ENCODE measurements at regions not wholly inside any gene's neighbourhood (a gene's known extent, or its start where the extent isn't known, plus 50 kb on each side); places are given as distances from the start of the nearest gene placed in this dataset.

GRCh38 chr15:93150910-93151881 lies 62.2 kb upstream of the RGMA start:
- intact Hi-C loops (cut with micrococcal nuclease): no loop called here
- no peaks in the 10 kb centered on the region for H3K9me3 Mint-ChIP-seq
- H3K4me1 Mint-ChIP-seq (ENCODE audit: low read depth): peaks cover 15% of the 10 kb centered on the region
- peaks cover 17% of the 10 kb centered on the region for H3K27me3 Mint-ChIP-seq (ENCODE audit: insufficient read depth)
- no peak for DNase-seq (ENCODE audit: low spot score)
- no peak overlapping the region for H3K4me3 Mint-ChIP-seq
- no peaks in the 10 kb centered on the region for H3K36me3 Mint-ChIP-seq (ENCODE audit: low read depth)
- no peak overlapping the region for H3K27ac Mint-ChIP-seq

- H3K27me3 Mint-ChIP-seq (ENCODE audit: insufficient read depth): peaks cover 17% of the 10 kb centered on the region
Measured at GRCh38 chr15:93146601-93147000, 57.6 kb upstream of the RGMA start.

GRCh38 chr15:93146196-93146595 lies 57.2 kb upstream of the RGMA start:
- Mint-ChIP-seq H3K36me3 (ENCODE audit: low read depth) (no peaks in the 10 kb centered on the region), H3K4me3 (no peak overlapping the region), H3K27me3 (ENCODE audit: insufficient read depth) (peaks cover 18% of the 10 kb centered on the region), H3K4me1 (ENCODE audit: low read depth) (peaks cover 5% of the 10 kb centered on the region), H3K9me3 (no peaks in the 10 kb centered on the region), H3K27ac (no peak overlapping the region)
- DNase-seq (ENCODE audit: low spot score): no peak
- intact Hi-C loops (cut with micrococcal nuclease): no loop called here

More at GRCh38 chr15:93146601-93147000, 57.6 kb upstream of the RGMA start:
- DNase-seq (ENCODE audit: low spot score): no peak
- Mint-ChIP-seq H3K27ac (no peak overlapping the region), H3K36me3 (ENCODE audit: low read depth) (no peaks in the 10 kb centered on the region), H3K4me1 (ENCODE audit: low read depth) (peaks cover 1% of the 10 kb centered on the region), H3K4me3 (no peak overlapping the region), H3K9me3 (no peaks in the 10 kb centered on the region)
- intact Hi-C loops (cut with micrococcal nuclease): no loop called here

- H3K27me3 Mint-ChIP-seq (ENCODE audit: insufficient read depth): peaks cover 18% of the 10 kb centered on the region
- no peaks in the 10 kb centered on the region for H3K9me3 Mint-ChIP-seq
- no peak overlapping the region for H3K27ac Mint-ChIP-seq
- no peak for DNase-seq (ENCODE audit: low spot score)
- H3K4me1 Mint-ChIP-seq (ENCODE audit: low read depth): peaks cover 18% of the 10 kb centered on the region
- no peaks in the 10 kb centered on the region for H3K36me3 Mint-ChIP-seq (ENCODE audit: low read depth)
- intact Hi-C loops (cut with micrococcal nuclease): no loop called here
- no peak overlapping the region for H3K4me3 Mint-ChIP-seq
Measured at GRCh38 chr15:93144463-93145236, 55.6 kb upstream of the RGMA start.

GRCh38 chr15:93143186-93143585 lies 54.2 kb upstream of the RGMA start:
- Mint-ChIP-seq H3K36me3 (ENCODE audit: low read depth) (no peaks in the 10 kb centered on the region), H3K27me3 (ENCODE audit: insufficient read depth) (peaks cover 20% of the 10 kb centered on the region), H3K4me1 (ENCODE audit: low read depth) (peaks cover 18% of the 10 kb centered on the region), H3K9me3 (no peaks in the 10 kb centered on the region), H3K4me3 (no peak overlapping the region), H3K27ac (no peak overlapping the region)
- no peak for DNase-seq (ENCODE audit: low spot score)
- intact Hi-C loops (cut with micrococcal nuclease): no loop called here

- Mint-ChIP-seq H3K36me3 (ENCODE audit: low read depth) (no peaks in the 10 kb centered on the region), H3K27ac (no peak overlapping the region), H3K27me3 (ENCODE audit: insufficient read depth) (peaks cover 17% of the 10 kb centered on the region), H3K9me3 (no peaks in the 10 kb centered on the region), H3K4me1 (ENCODE audit: low read depth) (peaks cover 18% of the 10 kb centered on the region), H3K4me3 (peak overlapping the region; percentile 5)
- DNase-seq (ENCODE audit: low spot score): peak; percentile 27
- intact Hi-C loops (cut with micrococcal nuclease): no loop called here
Measured at GRCh38 chr15:93141371-93141794, 52.4 kb upstream of the RGMA start.

- no peak for DNase-seq (ENCODE audit: low spot score)
- intact Hi-C loops (cut with micrococcal nuclease): no loop called here
- H3K27me3 Mint-ChIP-seq (ENCODE audit: insufficient read depth): peaks cover 13% of the 10 kb centered on the region
- H3K36me3 Mint-ChIP-seq (ENCODE audit: low read depth): no peaks in the 10 kb centered on the region
- H3K4me3 Mint-ChIP-seq: no peak overlapping the region
- H3K27ac Mint-ChIP-seq: no peak overlapping the region
- no peaks in the 10 kb centered on the region for H3K9me3 Mint-ChIP-seq
- peaks cover 18% of the 10 kb centered on the region for H3K4me1 Mint-ChIP-seq (ENCODE audit: low read depth)
Measured at GRCh38 chr15:93139436-93139835, 50.4 kb upstream of the RGMA start.

- Mint-ChIP-seq H3K27me3 (ENCODE audit: insufficient read depth) (peaks cover 11% of the 10 kb centered on the region), H3K27ac (no peak overlapping the region), H3K36me3 (ENCODE audit: low read depth) (no peaks in the 10 kb centered on the region), H3K9me3 (no peaks in the 10 kb centered on the region), H3K4me3 (no peak overlapping the region), H3K4me1 (ENCODE audit: low read depth) (peaks cover 18% of the 10 kb centered on the region)
- DNase-seq (ENCODE audit: low spot score): no peak
- intact Hi-C loops (cut with micrococcal nuclease): no loop called here
Measured at GRCh38 chr15:93138681-93139250, 49.8 kb upstream of the RGMA start.

Data from activated T-helper 1 cell treated with anti-CD3 and anti-CD28 coated beads, Interleukin-12 subunit alpha, Interleukin-12 subunit beta, Interleukin-2, Interleukin-4 antibody, amounts not matched to agents 30 ng/mL and 10 ng/mL and 1 ng/mL, durations not matched to agents 14 hours and 24 hours and 36 hours (primary cell).